ENCODE measurements at regions not wholly inside any gene's neighbourhood (a gene's known extent, or its start where the extent isn't known, plus 50 kb on each side); places are given as distances from the start of the nearest gene placed in this dataset.

- TF ChIP-seq POLR2A (IDR thresholded peaks at IDR 0.05) (no peak), CTCF (IDR thresholded peaks at IDR 0.05) (no peak)
Measured at GRCh38 chr13:99806671-99807070, 164.9 kb downstream of the ZIC5 start.
